GM18505 (cell line): ENCODE measurements at regions not wholly inside any gene's neighbourhood (a gene's known extent, or its start where the extent isn't known, plus 50 kb on each side); places are given as distances from the start of the nearest gene placed in this dataset.

Experiments used
- ATAC-seq: cut with Tn5 transposase; IDR thresholded peaks from one replicate; pipeline ENCODE4 v1.9.1; 2021; ENCODE audit not compliant: unreplicated experiment
- POLR2A ChIP-seq: IDR thresholded peaks from 4 replicates; pipeline ENCODE4 v1.6.1; 2011; ENCODE audit warnings: borderline replicate concordance; ENCODE audit not compliant: insufficient read depth, insufficient read length; ENCODE audit errors: extremely low read depth

- ATAC-seq, result no peak
- no peak for TF ChIP-seq POLR2A
Observed at GRCh38 chr1:170881268-170882265, 53.8 kb upstream of the MROH9 start.
